SK-N-SH (cell line): ENCODE measurements at regions not wholly inside any gene's neighbourhood (a gene's known extent, or its start where the extent isn't known, plus 50 kb on each side); places are given as distances from the start of the nearest gene placed in this dataset.

Experiments used
- CTCF ChIP-seq: fragments of 200-600 bp; sonication (generic); IDR thresholded peaks from 2 replicates; pipeline ENCODE4 v1.6.1; 2017; ENCODE audit warnings: antibody characterized with exemption, mild to moderate bottlenecking, moderate library complexity
- EP300 ChIP-seq, 2 experiments: IDR thresholded peaks; 2 replicates each; pipeline versions ENCODE4 v1.4.0 to v1.6.1; 2012; ENCODE audit warnings: borderline replicate concordance in 1 of 2, low read depth in 1 of 2, low read length in 1 of 2
- GABPA ChIP-seq: IDR thresholded peaks from 2 replicates; pipeline ENCODE4 v1.4.0; 2012; ENCODE audit warnings: low read depth, mild to moderate bottlenecking
- MXI1 ChIP-seq: IDR thresholded peaks from 2 replicates; pipeline ENCODE4 v1.6.1; 2012; ENCODE audit warnings: mild to moderate bottlenecking, low read depth, low read length, improper control_type of control experiment

DNA sequence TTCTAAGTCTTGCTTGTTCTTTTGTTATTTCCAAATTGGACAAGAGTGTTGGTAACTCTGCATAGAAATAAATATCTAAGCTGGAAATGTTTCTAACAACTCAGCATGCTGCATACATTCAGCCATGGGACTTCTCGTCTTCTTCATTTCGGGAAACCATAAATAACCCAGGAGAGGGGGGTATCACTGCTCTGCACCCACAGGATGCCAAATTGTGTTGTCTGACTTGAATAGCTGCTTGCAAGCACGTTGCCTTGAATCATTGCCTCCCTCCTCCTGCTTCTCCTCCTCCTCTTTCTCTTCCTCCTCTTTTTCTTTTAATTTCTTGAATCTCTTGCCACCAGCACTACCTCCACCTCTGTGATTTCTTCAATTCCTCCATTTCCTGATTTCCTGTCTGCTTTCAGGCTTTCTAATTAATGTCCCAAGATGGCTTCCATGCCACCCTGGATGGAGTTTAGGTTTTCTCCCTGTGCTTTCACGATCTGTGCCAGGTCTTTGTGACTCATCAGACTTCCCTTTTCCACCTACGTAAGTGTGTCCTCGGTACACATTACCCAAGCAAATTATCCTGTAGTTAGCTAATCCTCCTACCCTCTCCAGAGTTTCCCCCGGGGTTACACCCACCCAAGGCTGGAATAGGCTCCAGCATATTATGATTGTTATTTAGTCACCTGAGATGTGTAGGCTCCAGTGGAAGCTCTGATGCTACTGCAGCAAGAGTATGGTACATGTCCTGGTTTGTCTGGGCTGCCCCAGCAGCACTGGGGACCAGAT, 122.6 kb upstream of the VCX3B start:
- TF ChIP-seq GABPA: no peak
- TF ChIP-seq CTCF: no peak
- no peak for TF ChIP-seq MXI1
- no peak for TF ChIP-seq EP300 (IDR thresholded peaks at IDR 0.05; ENCODE audit: borderline replicate concordance in 1 of 2, low read depth in 1 of 2, low read length in 1 of 2)
